ENCODE measurements at regions not wholly inside any gene's neighbourhood (a gene's known extent, or its start where the extent isn't known, plus 50 kb on each side); places are given as distances from the start of the nearest gene placed in this dataset.

- no peak for TF ChIP-seq CTCF (IDR thresholded peaks at IDR 0.05)
These were observed 106.0 kb downstream of the ERCC5 start for GRCh38 chr13:102951808-102952207.

- peak; percentile 31; the same call in 1 of the 2 replicates for TF ChIP-seq CTCF (IDR thresholded peaks at IDR 0.05)
These were observed 102.0 kb downstream of the ERCC5 start for GRCh38 chr13:102947745-102948405.

- TF ChIP-seq CTCF (IDR thresholded peaks at IDR 0.05) = no peak
These were observed 100.1 kb downstream of the ERCC5 start for GRCh38 chr13:102945886-102946285.

GRCh38 chr13:102945324-102945815 lies 99.5 kb downstream of the ERCC5 start:
- no peak for TF ChIP-seq CTCF (IDR thresholded peaks at IDR 0.05)

GRCh38 chr13:102944821-102945220 lies 99.0 kb downstream of the ERCC5 start:
- TF ChIP-seq CTCF (IDR thresholded peaks at IDR 0.05) = no peak

GRCh38 chr13:102940770-102941169 lies 94.9 kb downstream of the ERCC5 start:
- no peak for TF ChIP-seq CTCF (IDR thresholded peaks at IDR 0.05)

- TF ChIP-seq CTCF (IDR thresholded peaks at IDR 0.05) = peak; percentile 16; the same call in 1 of the 2 replicates
These were observed 94.3 kb downstream of the ERCC5 start for GRCh38 chr13:102940143-102940542.

Measured in LNCAP (cell line).